ENCODE measurements at regions not wholly inside any gene's neighbourhood (a gene's known extent, or its start where the extent isn't known, plus 50 kb on each side); places are given as distances from the start of the nearest gene placed in this dataset.

DNA sequence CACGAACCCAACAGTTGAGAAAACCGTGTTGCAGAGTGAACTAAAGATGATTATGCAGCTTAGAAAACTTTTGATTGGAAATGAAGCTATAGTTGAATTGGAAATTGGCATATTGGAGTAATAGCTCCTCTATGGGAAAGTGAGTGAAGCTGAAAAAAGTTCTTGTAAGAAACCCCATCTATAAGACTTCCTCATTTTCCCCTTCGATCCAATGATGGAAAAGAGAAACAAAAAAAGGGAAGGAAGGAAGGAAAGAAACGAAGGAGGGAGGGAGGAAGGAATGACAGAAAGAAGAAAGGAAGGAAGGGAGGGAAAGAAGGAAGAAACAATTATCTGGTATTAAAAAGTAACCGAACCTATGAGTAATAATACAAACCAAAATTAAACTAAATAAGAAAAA, 791.8 kb upstream of the NR2F2 start:
- no peak for DNase-seq

DNA sequence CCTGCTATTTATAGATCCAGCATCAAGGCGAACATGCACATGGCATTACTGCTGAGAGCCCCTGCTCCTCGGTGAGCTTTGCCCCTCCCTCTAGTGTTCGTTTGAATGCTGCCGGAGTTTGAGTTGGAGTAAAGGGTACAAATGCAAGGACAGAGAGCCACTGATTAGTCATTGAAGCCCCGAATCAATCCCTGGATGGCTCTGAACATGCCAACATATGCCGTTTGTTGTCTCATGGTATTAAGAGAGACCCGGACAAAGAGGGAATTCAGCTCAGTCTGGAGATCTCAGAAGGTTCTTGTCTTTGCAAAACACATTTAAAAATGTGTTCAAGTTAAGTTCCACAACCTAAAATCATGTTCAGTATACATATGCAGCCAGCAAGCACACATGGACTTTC, 789.2 kb upstream of the NR2F2 start:
- DNase-seq, result no peak

GRCh38 chr15:95549168-95549738, 781.2 kb upstream of the NR2F2 start:
- no peak for DNase-seq

DNA sequence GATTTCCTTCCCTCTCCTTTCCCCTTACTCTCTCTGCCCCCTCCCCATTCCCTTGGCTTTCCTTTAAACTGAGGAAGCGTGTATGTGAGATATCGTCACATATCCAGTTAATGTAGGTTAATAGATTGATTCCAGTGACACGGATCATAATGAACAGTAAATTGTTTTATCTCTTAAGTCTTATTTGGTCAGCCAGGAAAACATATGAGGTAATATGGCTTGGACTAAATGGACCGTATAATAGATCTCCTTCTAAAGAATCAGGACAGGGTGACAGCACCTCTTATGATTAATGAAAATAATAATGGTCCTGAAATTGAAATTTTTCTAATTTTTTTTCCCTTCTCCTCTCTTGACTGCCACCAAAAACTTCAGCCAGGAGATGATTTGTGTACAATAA, 779.8 kb upstream of the NR2F2 start:
- no peak for DNase-seq

DNA sequence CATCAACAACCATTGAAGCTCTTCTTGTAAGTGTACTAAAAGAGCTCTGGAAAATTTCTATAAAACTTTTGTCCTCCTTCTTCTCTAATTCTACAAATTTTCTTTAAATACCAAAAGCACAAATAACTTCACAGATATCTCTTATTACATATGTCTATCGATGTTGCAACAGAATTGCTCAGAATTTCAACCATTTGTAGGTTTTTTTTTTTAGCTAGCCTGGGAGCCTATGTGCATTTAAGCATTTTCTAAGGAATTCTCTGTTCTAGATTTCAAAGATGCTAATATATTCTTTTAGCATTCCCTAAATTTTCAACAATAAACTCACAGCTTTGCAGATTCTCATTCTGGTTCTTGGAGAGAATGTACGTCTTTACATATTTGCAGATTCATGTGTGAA, 774.3 kb upstream of the NR2F2 start:
- DNase-seq, result no peak

GRCh38 chr15:95556866-95557225, 773.7 kb upstream of the NR2F2 start:
- DNase-seq, result no peak

DNA sequence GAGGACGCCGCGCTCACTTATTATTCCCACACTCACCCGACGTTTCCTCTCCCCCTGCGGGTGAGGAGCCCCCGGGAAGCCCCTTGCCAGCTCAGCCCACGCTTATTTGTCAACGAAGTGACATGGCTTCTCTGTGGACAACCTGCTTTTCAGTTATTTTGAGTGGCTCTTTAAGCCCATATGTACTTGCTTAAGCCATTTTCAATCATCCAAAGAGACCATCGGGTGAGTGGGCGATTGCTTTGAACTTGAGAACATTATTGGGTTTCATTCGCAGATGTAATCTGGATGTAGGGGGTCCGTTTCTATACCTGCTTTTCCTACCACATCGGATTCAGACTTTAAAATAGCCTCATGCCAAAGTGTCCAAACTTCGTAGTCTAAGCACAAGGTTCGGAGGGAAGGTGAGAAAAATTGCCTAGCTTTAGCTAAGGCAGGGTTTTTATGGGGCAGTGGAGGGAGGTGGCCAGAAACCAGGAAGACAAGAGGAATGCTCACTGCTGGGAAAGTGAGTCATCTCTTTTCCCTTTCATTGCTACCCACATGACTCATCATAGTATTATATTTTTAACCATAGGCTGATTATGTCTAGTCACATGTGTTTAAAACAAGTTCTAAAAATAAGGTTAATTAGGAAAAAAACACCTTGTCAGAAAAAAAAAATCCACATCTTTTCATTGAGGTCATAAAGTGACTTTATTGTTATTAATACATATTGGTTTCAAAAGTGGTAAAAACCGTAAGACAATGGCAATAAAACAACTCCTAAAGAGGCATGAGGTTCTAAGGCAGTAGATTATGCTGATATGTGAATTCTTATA, 773.1 kb upstream of the NR2F2 start:
- DNase-seq, result no peak

- no peak for DNase-seq
These were observed 772.4 kb upstream of the NR2F2 start for GRCh38 chr15:95558131-95558530.

DNA sequence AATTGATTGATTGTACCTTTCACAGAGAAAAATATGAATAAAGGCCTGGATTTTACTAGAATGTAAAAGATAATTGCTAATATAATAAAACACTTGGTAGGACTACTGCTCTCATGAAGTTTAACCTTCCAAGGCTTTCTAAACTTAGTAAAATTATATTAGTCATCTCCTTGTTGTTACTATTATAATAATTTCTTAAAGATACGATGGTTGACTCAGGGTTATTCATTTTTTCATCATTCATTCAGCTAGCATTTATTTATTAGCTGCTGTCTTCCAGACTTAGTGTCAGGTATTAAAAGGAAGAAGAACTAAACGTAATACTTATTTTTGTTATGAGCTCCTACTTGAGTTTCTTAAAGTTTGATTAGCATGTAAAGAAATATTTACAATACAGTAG, 771.6 kb upstream of the NR2F2 start:
- no peak for DNase-seq

DNA sequence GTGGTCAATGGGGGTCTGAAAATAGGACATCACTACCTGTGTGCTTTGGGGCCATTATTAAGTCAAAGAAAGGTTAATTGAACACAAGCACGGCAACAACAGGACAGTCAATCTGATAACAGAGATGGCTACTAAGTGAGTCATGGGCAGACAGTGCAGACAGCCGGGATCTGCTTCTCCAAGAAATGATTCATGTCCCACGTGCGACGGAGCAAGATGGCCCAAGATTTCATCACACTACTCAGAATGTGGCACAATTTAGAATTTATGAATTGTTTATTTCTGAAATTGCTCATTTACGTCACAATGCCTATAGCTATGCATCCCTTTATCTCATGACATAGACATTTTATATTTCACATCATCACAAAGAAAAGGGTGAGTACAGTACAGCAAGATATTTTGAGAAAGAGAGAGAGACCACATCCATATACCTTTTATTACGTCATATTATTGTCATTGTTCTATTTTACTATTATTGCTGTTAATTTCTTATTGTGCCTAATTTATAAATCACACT, 770.6 kb upstream of the NR2F2 start:
- DNase-seq, result no peak

DNA sequence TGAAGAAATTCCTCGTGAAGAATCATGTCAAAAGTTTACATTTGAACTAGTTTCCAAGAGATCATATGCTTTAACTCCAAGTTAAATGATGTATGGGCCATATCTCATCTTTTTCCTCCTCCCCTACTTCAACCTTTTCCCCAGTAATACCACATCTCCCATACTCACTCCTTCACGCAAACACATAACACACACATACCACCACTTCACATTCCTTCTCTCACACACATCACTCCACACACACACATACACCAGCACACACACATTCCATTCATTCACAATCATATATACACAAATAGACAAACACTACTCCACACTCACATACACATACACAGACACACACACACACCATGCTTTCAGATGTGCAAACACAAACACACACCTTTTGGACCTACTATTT, 769.0 kb upstream of the NR2F2 start:
- DNase-seq, result no peak

DNA sequence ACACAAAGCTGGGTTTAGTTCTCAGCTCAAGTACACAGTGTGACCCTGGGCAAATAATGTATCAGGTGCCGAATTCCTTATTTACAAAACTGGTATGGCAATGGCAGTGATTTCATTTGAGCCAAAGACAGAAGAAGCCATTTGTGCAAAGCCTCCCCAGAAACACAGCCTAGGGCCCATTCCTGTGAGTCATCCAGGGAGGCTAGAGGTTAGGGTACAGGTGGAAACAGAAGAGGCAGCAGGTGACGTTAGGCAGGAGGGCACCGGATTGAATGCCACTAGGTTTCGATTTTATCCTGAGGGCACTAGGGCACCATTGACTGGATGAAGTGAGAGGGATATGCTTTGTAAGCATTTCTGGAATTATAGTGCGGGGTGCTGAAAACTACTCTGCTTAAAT, 766.9 kb upstream of the NR2F2 start:
- no peak for DNase-seq

GRCh38 chr15:95565016-95565600, 765.4 kb upstream of the NR2F2 start:
- no peak for DNase-seq

DNA sequence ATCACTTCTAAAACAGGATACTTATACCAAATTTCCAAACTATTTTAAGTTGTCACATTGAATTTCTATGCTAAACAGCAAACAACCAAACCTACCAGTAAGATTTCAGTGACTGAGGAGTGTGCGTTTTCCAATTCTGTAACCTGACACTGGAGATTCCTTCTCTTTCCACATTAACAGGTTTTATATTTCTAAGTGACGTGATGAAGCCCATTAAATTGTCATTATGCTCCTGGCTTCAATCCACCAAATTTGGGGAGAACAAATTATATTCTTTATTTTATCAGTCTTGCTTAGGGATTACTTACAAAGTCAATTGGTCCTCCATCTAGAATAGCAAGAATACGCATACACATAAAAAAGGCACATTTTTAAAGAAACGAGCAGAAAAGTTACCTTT, 764.8 kb upstream of the NR2F2 start:
- DNase-seq, result no peak

DNA sequence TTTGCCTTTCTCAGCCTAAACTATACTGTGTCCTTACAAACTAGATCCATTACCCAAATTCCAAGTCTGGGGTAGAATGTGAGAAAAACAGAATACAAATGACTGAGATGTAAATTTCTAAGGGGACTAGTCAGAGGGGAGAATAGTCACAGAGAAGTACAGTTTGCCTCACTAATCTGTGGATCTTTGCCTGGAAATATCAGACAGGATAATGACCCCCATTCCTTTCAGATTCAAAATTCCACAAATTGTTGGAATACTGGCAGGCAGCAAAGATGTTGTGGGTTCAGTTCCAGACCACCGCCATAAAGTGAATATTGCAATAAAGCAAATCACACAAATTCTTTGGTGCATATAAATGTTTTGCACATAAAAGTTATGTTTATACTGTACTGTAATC, 762.8 kb upstream of the NR2F2 start:
- no peak for DNase-seq

DNA sequence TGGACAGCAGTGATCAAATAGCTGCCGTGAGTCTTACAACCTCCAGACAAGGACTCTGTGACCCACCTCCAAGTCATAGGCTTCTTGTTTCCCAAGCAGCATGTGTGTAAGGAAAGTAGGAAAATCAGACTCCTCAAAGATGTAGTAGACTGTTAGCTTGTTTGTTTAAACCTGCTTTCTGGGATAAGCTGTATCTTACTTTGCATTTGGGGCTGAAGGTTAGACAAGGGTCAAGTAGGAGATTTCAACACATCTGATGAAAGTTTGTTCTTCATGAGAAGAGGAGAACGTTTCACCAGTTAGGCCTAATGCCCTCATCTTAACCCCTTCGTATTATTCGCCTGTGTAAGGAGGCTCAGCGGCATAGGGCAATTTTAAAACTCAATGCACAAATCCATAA, 756.4 kb upstream of the NR2F2 start:
- DNase-seq, result no peak

DNA sequence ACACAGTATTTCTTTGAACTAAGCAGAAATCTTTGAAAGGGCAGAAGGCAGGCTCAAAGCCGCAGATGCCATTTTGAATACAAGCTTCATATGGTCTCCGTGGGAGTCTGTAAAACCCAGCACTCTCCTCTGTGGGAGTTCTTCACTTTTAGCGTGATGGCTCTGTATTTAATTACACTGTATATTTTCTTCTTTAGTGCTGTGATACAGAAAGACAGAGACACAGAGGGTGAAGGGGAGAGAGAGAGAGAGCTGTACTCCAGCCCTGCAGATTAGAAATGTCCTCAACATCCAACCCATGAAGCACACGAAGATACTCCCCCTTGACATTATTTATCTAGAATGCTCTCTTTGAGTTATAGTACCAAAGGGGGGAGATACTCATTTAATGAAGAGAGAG, 752.6 kb upstream of the NR2F2 start:
- no peak for DNase-seq

DNA sequence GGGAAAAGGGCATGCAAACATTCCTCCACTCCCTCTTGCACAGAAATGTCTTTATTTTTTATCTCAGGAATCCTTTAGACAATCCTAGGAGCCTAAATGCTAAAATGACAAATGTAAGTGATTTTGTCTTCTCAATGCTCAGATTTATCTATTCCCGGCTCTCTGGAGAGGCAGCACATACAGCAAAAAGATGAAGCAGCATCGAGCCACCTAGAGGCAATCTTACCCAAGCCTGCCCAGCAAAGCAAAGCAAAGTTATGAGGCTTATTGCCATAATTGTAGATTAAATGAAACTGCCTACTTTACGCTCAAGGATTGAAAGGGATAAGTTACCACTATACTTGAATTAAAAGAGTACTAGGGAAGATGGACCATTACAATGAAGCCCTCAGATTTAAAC, 750.4 kb upstream of the NR2F2 start:
- DNase-seq, result no peak

- DNase-seq, result no peak
These were observed 748.9 kb upstream of the NR2F2 start for GRCh38 chr15:95581595-95581994.

DNA sequence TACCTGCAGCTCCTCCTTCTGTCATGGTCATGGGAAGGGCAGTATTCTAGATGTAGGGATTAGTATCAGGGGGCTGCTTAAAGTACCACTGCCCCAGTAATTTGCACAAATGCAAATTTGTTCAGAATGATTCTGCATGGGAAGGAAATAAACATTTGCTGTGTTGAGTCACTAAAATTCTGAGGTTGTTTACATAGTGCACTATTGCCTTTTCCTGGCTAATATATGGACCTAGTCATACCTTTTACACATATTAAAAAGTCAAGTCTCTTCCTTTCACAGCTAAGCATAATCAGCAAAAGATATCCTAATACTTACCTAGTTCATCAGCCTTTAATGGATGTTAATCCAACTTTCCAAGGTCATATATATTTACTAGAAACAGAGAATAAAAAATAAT, 746.4 kb upstream of the NR2F2 start:
- no peak for DNase-seq

DNA sequence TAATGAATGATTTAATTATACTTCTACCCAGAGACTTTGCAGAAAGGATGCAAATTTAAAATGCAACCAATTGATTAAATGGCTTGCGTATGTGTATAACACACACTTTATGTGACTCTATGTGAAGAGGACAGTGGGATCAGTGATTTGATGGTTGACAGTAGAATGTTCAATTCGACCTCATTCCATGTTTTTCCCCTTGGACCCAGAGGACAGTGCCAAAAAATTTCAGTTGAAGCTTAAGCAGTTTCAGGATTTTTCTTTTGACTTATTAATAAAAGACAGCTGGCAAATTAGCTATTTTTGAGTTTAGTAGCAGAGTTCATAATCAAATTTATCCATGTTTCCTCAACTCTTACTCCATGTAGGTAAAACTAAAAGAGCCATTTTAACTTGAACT, 742.4 kb upstream of the NR2F2 start:
- no peak for DNase-seq

GRCh38 chr15:95590533-95591044, 739.9 kb upstream of the NR2F2 start:
- DNase-seq, result no peak

- no peak for DNase-seq
These were observed 739.2 kb upstream of the NR2F2 start for GRCh38 chr15:95591270-95591669.

DNA sequence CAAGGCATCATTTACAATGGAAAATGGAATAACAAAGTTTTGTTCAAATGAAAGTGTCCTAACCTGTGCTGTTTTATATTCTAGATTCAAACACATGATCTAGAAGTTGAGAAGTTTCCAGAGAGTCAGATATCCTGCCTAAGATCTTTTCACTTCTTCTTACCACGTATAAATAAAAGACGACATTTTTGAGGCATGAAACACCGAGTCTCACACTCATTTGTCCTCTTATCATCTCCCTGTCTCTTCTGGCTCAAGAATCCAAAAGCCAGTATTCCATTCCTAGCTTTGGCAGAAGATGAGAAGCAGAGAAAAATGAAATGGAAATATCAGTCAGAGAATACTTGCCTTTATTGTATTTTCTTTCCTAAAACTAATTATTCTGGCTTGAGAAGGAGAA, 738.6 kb upstream of the NR2F2 start:
- no peak for DNase-seq
